ENCODE measurements at regions not wholly inside any gene's neighbourhood (a gene's known extent, or its start where the extent isn't known, plus 50 kb on each side); places are given as distances from the start of the nearest gene placed in this dataset.
"Not testable (repeated sequence)": the region's sequence is repeated elsewhere in the genome, so short reads cannot be mapped to it uniquely, and the experiment has no call there.

DNA sequence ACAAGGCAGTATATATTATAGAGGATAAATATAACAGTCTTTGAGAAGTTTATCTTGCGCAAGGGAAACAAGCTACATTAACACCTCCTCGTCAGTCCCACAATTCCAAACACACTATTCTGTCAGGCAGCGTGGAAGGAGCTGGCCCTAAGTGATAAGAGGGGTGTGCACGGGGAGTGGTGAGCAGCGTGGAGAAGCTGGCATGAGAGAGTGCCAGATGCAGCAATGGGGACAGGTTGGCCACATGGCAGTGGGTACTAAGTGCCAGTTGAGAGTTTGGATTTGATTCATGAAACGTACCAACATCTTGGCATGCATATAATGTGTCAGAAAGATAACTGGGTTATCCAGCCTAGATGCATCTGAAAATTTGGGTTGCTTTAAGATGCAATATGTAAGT is 460.2 kb downstream of the ICE1 start:
- Histone ChIP-seq H3K4me1 (ENCODE audit: low read length) (no peaks in the 10 kb centered on the region), H3K27me3 (ENCODE audit: low read length) (no peaks in the 10 kb centered on the region), H3K36me3 (ENCODE audit: insufficient read depth, low read length) (no peaks in the 10 kb centered on the region), H3K27ac (ENCODE audit: low read length) (no peak overlapping the region), H3K4me2 (ENCODE audit: low read depth, low read length, poor library complexity, severe bottlenecking) (no peak overlapping the region), H3K4me3 (ENCODE audit: low read length) (no peak overlapping the region), H3K9me2 (replicated peaks; ENCODE audit: insufficient read depth, low read length) (no peaks in the 10 kb centered on the region), H2AFZ (ENCODE audit: low read length) (no peak overlapping the region), H3K9me3 (ENCODE audit: low read length) (no peaks in the 10 kb centered on the region), H3K9ac (ENCODE audit: low read length) (no peak overlapping the region), H3K79me2 (ENCODE audit: low read length) (no peaks in the 10 kb centered on the region), H4K20me1 (ENCODE audit: insufficient read depth, low read depth, low read length) (no peaks in the 10 kb centered on the region)
- peak; percentile 15 for DNase-seq

DNA sequence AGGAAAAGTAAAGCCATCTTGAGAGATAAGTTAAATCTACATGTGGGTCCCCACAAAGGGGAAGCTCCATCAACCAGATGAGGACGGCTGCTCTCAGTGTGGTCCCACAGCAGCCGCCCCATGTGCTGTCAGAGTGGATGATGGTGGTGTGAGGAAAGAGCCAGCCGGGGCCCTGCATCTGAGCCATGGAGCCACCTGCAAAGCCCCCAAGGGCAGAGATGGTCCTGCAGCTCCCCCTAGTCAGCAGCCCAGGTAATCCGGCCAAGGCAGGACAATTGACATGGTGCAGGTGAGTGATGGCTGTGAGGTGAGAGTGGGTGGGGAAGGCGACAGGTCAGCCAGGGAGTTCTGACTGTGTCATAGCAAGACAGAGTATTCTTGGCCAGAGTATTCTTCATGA is 458.8 kb downstream of the ICE1 start:
- no peaks in the 10 kb centered on the region for H3K9me3 ChIP-seq (ENCODE audit: low read length)
- H3K4me2 ChIP-seq (ENCODE audit: low read depth, low read length, poor library complexity, severe bottlenecking) = no peak overlapping the region
- DNase-seq = peak; percentile 39
- no peaks in the 10 kb centered on the region for H3K79me2 ChIP-seq (ENCODE audit: low read length)
- no peak overlapping the region for H3K9ac ChIP-seq (ENCODE audit: low read length)
- H3K4me1 ChIP-seq (ENCODE audit: low read length) = no peaks in the 10 kb centered on the region
- no peak overlapping the region for H3K27ac ChIP-seq (ENCODE audit: low read length)
- no peaks in the 10 kb centered on the region for H3K9me2 ChIP-seq (replicated peaks; ENCODE audit: insufficient read depth, low read length)
- no peak overlapping the region for H2AFZ ChIP-seq (ENCODE audit: low read length)
- H3K27me3 ChIP-seq (ENCODE audit: low read length) = no peaks in the 10 kb centered on the region
- H3K36me3 ChIP-seq (ENCODE audit: insufficient read depth, low read length) = no peaks in the 10 kb centered on the region
- H3K4me3 ChIP-seq (ENCODE audit: low read length) = no peak overlapping the region
- no peaks in the 10 kb centered on the region for H4K20me1 ChIP-seq (ENCODE audit: insufficient read depth, low read depth, low read length)

DNA sequence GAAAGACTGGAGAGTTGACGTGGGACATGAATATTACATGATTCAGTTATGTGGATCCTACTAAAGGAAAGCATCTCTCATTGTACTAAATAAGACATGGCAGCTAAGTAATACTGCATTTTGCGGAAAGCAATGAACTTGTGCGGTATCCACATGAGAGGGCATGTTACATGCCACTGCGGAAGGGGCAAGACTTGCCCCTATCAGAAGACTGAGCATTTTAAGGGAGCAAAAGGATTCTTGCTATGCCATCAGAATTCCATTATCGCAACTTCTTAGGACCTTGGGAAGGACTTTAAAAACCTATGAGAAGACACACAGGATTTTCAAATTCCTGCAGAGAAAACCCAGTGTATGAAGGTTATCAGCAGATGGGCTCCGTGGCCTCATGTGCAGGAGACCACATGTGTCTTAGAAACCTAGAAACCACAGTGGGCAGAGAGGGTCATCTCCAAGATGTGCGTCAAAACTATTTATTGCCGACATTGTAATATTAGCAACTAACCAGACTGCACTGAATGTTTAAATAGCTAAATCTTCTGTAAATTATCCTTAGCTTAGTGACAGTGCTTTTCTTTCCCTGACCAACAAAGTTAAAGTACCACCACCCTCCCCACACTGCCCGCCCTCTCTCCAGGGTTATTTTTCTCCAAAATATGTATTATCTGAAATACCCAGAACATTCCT is 457.7 kb downstream of the ICE1 start:
- no peaks in the 10 kb centered on the region for H3K9me2 ChIP-seq (replicated peaks; ENCODE audit: insufficient read depth, low read length)
- peak; percentile 17 for DNase-seq
- no peaks in the 10 kb centered on the region for H3K4me1 ChIP-seq (ENCODE audit: low read length)
- H3K27me3 ChIP-seq (ENCODE audit: low read length) = no peaks in the 10 kb centered on the region
- H3K9ac ChIP-seq (ENCODE audit: low read length) = no peak overlapping the region
- no peak overlapping the region for H3K4me2 ChIP-seq (ENCODE audit: low read depth, low read length, poor library complexity, severe bottlenecking)
- no peak overlapping the region for H2AFZ ChIP-seq (ENCODE audit: low read length)
- no peaks in the 10 kb centered on the region for H3K79me2 ChIP-seq (ENCODE audit: low read length)
- H3K27ac ChIP-seq (ENCODE audit: low read length) = no peak overlapping the region
- no peaks in the 10 kb centered on the region for H3K9me3 ChIP-seq (ENCODE audit: low read length)
- no peaks in the 10 kb centered on the region for H4K20me1 ChIP-seq (ENCODE audit: insufficient read depth, low read depth, low read length)
- no peaks in the 10 kb centered on the region for H3K36me3 ChIP-seq (ENCODE audit: insufficient read depth, low read length)
- H3K4me3 ChIP-seq (ENCODE audit: low read length) = no peak overlapping the region

DNA sequence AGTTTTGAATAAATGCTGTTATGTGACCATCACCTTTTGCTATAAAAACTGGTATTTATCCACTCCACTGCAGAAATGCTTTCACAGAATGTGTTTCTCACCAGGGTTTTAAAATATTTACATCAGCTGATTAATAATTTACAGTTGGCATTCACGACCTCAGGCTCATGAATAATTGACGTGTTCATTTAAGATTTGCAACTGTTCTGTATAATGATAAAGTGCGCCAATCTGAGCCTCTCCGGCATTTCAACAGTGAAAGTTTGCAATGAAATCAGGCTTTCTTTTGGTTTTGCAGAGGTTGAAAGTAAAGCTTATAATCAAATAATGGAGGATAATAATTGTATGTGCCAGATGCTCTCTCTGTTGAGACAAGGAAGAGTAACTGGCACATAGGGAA is 434.9 kb downstream of the ICE1 start:
- Histone ChIP-seq H3K79me2 (ENCODE audit: low read length) (no peaks in the 10 kb centered on the region), H3K27me3 (ENCODE audit: low read length) (no peaks in the 10 kb centered on the region), H3K4me2 (ENCODE audit: low read depth, low read length, poor library complexity, severe bottlenecking) (no peak overlapping the region), H2AFZ (ENCODE audit: low read length) (no peak overlapping the region), H3K9me2 (replicated peaks; ENCODE audit: insufficient read depth, low read length) (no peaks in the 10 kb centered on the region), H3K9ac (ENCODE audit: low read length) (no peak overlapping the region), H3K27ac (ENCODE audit: low read length) (no peak overlapping the region), H3K4me1 (ENCODE audit: low read length) (no peaks in the 10 kb centered on the region), H3K4me3 (ENCODE audit: low read length) (no peak overlapping the region), H3K9me3 (ENCODE audit: low read length) (no peaks in the 10 kb centered on the region), H3K36me3 (ENCODE audit: insufficient read depth, low read length) (no peaks in the 10 kb centered on the region), H4K20me1 (ENCODE audit: insufficient read depth, low read depth, low read length) (no peaks in the 10 kb centered on the region)
- DNase-seq = no peak

DNA sequence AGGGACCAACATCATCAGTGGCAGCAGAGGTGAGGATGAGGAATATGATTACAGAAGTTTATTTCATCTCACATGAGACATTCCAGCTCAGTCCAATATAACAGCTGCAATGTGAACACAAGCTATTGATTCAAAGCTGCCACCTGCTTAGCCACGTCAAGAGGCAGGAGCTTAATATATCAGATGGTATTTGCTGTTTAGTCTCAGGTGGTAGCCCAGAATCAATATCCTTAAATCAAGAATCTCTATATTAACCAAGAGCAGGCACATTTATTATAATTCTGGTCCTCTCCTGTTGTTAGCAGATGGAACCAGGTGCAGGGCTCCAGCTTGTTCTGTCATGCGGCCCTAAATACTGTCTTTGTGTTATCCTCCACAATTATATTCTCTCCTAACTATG is 431.6 kb downstream of the ICE1 start:
- no peaks in the 10 kb centered on the region for H3K27me3 ChIP-seq (ENCODE audit: low read length)

DNA sequence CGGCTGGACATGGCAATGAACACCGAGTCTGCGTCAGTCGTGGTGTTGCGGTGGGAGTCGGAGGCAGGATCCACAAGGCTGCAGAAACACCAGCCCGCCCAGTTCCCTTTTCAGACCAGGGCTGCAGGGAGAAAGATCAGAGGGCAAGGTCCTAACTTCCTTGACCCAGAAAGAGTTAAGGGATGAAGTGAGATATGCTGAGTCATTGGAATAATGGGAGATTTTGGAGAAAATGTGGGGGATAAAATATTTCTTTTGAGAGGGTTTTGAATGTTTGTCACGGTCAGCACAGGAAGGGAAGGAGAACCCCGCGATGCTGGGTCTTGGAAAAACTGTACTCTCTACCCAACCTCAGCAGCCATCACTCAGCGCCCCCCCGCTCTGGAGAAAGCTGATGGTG is 416.0 kb downstream of the ICE1 start:
- Histone ChIP-seq H3K9ac (ENCODE audit: low read length) (no peak overlapping the region), H3K79me2 (ENCODE audit: low read length) (no peaks in the 10 kb centered on the region), H3K4me3 (ENCODE audit: low read length) (no peak overlapping the region), H4K20me1 (ENCODE audit: insufficient read depth, low read depth, low read length) (no peaks in the 10 kb centered on the region), H3K9me2 (replicated peaks; ENCODE audit: insufficient read depth, low read length) (no peaks in the 10 kb centered on the region), H3K27ac (ENCODE audit: low read length) (no peak overlapping the region), H3K4me2 (ENCODE audit: low read depth, low read length, poor library complexity, severe bottlenecking) (no peak overlapping the region), H3K4me1 (ENCODE audit: low read length) (no peaks in the 10 kb centered on the region), H3K9me3 (ENCODE audit: low read length) (no peaks in the 10 kb centered on the region), H2AFZ (ENCODE audit: low read length) (no peak overlapping the region), H3K36me3 (ENCODE audit: insufficient read depth, low read length) (no peaks in the 10 kb centered on the region), H3K27me3 (ENCODE audit: low read length) (no peaks in the 10 kb centered on the region)
- DNase-seq = no peak

More for the DNA sequence above, 431.6 kb downstream of the ICE1 start:
- no peak for DNase-seq
- Histone ChIP-seq H3K4me3 (ENCODE audit: low read length) (no peak overlapping the region), H3K9me2 (replicated peaks; ENCODE audit: insufficient read depth, low read length) (no peaks in the 10 kb centered on the region), H3K27ac (ENCODE audit: low read length) (no peak overlapping the region), H3K4me1 (ENCODE audit: low read length) (no peaks in the 10 kb centered on the region), H3K4me2 (ENCODE audit: low read depth, low read length, poor library complexity, severe bottlenecking) (no peak overlapping the region), H3K9me3 (ENCODE audit: low read length) (no peaks in the 10 kb centered on the region), H4K20me1 (ENCODE audit: insufficient read depth, low read depth, low read length) (no peaks in the 10 kb centered on the region), H3K79me2 (ENCODE audit: low read length) (no peaks in the 10 kb centered on the region), H3K9ac (ENCODE audit: low read length) (no peak overlapping the region), H3K36me3 (ENCODE audit: insufficient read depth, low read length) (no peaks in the 10 kb centered on the region), H2AFZ (ENCODE audit: low read length) (no peak overlapping the region)

DNA sequence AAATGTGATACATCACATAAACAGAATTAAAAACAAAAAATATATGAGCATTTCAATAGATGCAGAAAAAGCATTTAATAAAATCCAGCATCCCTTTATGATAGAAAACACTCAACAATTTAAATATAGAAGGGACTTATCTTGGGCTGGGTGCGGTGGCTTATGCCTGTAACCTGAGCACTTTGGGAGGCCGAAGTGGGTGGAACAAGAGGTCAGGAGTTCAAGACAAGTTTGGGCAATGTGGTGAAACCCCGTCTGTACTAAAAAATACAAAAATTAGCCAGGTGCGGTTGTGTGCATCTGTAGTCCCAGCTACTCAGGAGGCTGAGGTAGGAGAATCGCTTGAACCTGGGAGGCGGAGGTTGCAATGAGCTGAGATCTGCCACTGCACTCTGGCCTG is 409.1 kb downstream of the ICE1 start:
- not testable (repeated sequence) for H3K9me2 ChIP-seq (replicated peaks; ENCODE audit: insufficient read depth, low read length); H3K27ac ChIP-seq (ENCODE audit: low read length); DNase-seq; H4K20me1 ChIP-seq (ENCODE audit: insufficient read depth, low read depth, low read length); H2AFZ ChIP-seq (ENCODE audit: low read length); H3K27me3 ChIP-seq (ENCODE audit: low read length); H3K36me3 ChIP-seq (ENCODE audit: insufficient read depth, low read length); H3K4me2 ChIP-seq (ENCODE audit: low read depth, low read length, poor library complexity, severe bottlenecking); H3K9ac ChIP-seq (ENCODE audit: low read length); H3K9me3 ChIP-seq (ENCODE audit: low read length); H3K79me2 ChIP-seq (ENCODE audit: low read length); H3K4me1 ChIP-seq (ENCODE audit: low read length); H3K4me3 ChIP-seq (ENCODE audit: low read length)

DNA sequence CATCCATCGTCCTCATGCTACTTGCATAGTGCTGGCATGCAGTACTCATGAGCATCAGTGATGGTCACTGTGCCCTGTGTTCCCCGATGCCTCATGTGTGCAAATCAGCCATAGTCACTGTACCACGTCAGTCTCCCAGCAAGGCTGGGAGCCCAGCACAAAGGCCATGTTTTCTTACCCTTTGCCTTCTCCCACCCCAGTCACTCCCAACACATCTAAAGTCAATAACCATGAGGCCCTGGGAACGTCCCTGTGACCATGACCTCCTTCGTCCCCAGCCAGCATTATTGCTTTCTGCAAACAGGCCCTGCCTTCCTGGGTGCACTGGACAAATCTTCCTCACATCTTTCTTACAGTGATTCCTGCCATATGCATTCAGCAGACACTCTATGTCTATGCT is 406.1 kb downstream of the ICE1 start:
- H3K4me3 ChIP-seq (ENCODE audit: low read length) = no peak overlapping the region
- no peaks in the 10 kb centered on the region for H3K9me2 ChIP-seq (replicated peaks; ENCODE audit: insufficient read depth, low read length)
- H3K36me3 ChIP-seq (ENCODE audit: insufficient read depth, low read length) = no peaks in the 10 kb centered on the region
- H3K4me2 ChIP-seq (ENCODE audit: low read depth, low read length, poor library complexity, severe bottlenecking) = no peak overlapping the region
- H3K4me1 ChIP-seq (ENCODE audit: low read length) = no peaks in the 10 kb centered on the region
- no peak for DNase-seq
- no peak overlapping the region for H3K27ac ChIP-seq (ENCODE audit: low read length)
- H3K9ac ChIP-seq (ENCODE audit: low read length) = no peak overlapping the region
- H4K20me1 ChIP-seq (ENCODE audit: insufficient read depth, low read depth, low read length) = no peaks in the 10 kb centered on the region
- H2AFZ ChIP-seq (ENCODE audit: low read length) = no peak overlapping the region
- H3K9me3 ChIP-seq (ENCODE audit: low read length) = no peaks in the 10 kb centered on the region
- no peaks in the 10 kb centered on the region for H3K79me2 ChIP-seq (ENCODE audit: low read length)
- no peaks in the 10 kb centered on the region for H3K27me3 ChIP-seq (ENCODE audit: low read length)

DNA sequence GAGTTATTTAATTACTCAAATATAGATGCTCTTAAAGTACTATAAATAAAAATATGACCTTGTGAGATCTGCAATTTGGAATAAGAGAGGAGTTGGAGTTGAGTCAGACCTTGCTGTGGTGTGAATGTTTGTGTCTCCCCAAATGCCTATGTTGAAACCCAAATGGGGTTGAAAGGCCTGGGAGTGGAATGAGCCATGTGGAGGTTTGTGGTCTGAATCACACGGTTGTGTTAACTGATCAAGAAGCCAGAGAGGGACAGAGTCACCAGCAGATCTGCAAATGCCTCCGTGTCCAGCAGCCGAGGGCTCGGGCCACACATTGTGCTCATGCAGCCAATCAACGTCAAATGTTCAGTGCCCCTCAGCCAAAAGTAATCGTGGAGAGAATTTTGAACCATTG is 404.4 kb downstream of the ICE1 start:
- Histone ChIP-seq H2AFZ (ENCODE audit: low read length) (no peak overlapping the region), H4K20me1 (ENCODE audit: insufficient read depth, low read depth, low read length) (no peaks in the 10 kb centered on the region), H3K4me2 (ENCODE audit: low read depth, low read length, poor library complexity, severe bottlenecking) (no peak overlapping the region), H3K79me2 (ENCODE audit: low read length) (no peaks in the 10 kb centered on the region), H3K9ac (ENCODE audit: low read length) (no peak overlapping the region), H3K36me3 (ENCODE audit: insufficient read depth, low read length) (no peaks in the 10 kb centered on the region), H3K4me1 (ENCODE audit: low read length) (no peaks in the 10 kb centered on the region), H3K27me3 (ENCODE audit: low read length) (no peaks in the 10 kb centered on the region), H3K4me3 (ENCODE audit: low read length) (no peak overlapping the region), H3K9me3 (ENCODE audit: low read length) (no peaks in the 10 kb centered on the region), H3K9me2 (replicated peaks; ENCODE audit: insufficient read depth, low read length) (no peaks in the 10 kb centered on the region), H3K27ac (ENCODE audit: low read length) (no peak overlapping the region)
- DNase-seq = no peak
